ENCODE measurements at regions not wholly inside any gene's neighbourhood (a gene's known extent, or its start where the extent isn't known, plus 50 kb on each side); places are given as distances from the start of the nearest gene placed in this dataset.

DNA sequence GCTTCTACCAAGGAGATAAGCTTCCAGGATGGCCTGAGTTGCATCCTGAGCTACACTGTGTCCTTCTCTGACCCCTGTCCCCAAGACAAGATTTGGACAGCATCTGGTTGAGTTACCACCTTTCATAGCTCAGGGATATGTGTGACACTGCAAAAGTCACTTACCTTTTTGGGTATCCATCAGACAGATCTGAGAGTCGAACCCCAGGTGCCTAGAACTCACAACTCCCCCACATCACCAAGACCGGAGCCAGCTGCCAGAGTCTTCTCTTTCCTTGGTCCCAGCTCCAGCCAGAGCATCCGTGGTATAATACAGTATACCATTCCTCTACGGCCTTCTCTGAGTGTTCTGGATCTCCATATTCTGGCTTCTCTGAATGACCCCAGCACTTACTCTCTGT is 133.0 kb downstream of the CD83 start (continued):
- TF ChIP-seq, protein P1, sequence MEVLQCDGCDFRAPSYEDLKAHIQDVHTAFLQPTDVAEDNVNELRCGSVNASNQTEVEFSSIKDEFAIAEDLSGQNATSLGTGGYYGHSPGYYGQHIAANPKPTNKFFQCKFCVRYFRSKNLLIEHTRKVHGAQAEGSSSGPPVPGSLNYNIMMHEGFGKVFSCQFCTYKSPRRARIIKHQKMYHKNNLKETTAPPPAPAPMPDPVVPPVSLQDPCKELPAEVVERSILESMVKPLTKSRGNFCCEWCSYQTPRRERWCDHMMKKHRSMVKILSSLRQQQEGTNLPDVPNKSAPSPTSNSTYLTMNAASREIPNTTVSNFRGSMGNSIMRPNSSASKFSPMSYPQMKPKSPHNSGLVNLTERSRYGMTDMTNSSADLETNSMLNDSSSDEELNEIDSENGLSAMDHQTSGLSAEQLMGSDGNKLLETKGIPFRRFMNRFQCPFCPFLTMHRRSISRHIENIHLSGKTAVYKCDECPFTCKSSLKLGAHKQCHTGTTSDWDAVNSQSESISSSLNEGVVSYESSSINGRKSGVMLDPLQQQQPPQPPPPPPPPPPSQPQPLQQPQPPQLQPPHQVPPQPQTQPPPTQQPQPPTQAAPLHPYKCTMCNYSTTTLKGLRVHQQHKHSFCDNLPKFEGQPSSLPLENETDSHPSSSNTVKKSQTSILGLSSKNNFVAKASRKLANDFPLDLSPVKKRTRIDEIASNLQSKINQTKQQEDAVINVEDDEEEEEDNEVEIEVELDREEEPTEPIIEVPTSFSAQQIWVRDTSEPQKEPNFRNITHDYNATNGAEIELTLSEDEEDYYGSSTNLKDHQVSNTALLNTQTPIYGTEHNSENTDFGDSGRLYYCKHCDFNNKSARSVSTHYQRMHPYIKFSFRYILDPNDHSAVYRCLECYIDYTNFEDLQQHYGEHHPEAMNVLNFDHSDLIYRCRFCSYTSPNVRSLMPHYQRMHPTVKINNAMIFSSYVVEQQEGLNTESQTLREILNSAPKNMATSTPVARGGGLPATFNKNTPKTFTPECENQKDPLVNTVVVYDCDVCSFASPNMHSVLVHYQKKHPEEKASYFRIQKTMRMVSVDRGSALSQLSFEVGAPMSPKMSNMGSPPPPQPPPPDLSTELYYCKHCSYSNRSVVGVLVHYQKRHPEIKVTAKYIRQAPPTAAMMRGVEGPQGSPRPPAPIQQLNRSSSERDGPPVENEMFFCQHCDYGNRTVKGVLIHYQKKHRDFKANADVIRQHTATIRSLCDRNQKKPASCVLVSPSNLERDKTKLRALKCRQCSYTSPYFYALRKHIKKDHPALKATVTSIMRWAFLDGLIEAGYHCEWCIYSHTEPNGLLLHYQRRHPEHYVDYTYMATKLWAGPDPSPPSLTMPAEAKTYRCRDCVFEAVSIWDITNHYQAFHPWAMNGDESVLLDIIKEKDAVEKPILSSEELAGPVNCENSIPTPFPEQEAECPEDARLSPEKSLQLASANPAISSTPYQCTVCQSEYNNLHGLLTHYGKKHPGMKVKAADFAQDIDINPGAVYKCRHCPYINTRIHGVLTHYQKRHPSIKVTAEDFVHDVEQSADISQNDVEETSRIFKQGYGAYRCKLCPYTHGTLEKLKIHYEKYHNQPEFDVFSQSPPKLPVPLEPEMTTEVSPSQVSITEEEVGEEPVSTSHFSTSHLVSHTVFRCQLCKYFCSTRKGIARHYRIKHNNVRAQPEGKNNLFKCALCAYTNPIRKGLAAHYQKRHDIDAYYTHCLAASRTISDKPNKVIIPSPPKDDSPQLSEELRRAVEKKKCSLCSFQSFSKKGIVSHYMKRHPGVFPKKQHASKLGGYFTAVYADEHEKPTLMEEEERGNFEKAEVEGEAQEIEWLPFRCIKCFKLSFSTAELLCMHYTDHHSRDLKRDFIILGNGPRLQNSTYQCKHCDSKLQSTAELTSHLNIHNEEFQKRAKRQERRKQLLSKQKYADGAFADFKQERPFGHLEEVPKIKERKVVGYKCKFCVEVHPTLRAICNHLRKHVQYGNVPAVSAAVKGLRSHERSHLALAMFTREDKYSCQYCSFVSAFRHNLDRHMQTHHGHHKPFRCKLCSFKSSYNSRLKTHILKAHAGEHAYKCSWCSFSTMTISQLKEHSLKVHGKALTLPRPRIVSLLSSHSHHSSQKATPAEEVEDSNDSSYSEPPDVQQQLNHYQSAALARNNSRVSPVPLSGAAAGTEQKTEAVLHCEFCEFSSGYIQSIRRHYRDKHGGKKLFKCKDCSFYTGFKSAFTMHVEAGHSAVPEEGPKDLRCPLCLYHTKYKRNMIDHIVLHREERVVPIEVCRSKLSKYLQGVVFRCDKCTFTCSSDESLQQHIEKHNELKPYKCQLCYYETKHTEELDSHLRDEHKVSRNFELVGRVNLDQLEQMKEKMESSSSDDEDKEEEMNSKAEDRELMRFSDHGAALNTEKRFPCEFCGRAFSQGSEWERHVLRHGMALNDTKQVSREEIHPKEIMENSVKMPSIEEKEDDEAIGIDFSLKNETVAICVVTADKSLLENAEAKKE (CRISPR knock-in tag; IDR thresholded peaks at IDR 0.05): no peak

- Mint-ChIP-seq H3K36me3 (ENCODE audit: low read depth) (no peaks in the 10 kb centered on the region), H3K27ac (no peak overlapping the region), H3K4me3 (no peak overlapping the region), H3K27me3 (ENCODE audit: insufficient read depth, low read depth, poor library complexity) (no peaks in the 10 kb centered on the region), H3K4me1 (no peaks in the 10 kb centered on the region), H3K9me3 (no peaks in the 10 kb centered on the region)
- H3K4me1 ChIP-seq (ENCODE audit: insufficient read depth): no peaks in the 10 kb centered on the region
- no peak overlapping the region for H3K27ac ChIP-seq (ENCODE audit: low read depth)
- H3K36me3 ChIP-seq (ENCODE audit: insufficient read depth): no peaks in the 10 kb centered on the region
- no peak overlapping the region for H2AFZ ChIP-seq
- H3K4me3 ChIP-seq: no peak overlapping the region
- no peak for DNase-seq (ENCODE audit: low spot score)
- no peak overlapping the region for H3K4me2 ChIP-seq
- H3K79me2 ChIP-seq (replicated peaks; ENCODE audit: insufficient read depth): no peaks in the 10 kb centered on the region
- no peaks in the 10 kb centered on the region for H4K20me1 ChIP-seq (replicated peaks; ENCODE audit: insufficient read depth)
- 0 out of 2 replicates have a peak, but pooled peaks cover 3% of the 10 kb centered on the region for H3F3A ChIP-seq (replicated peaks; ENCODE audit: low read depth)
- no peak for ATAC-seq
- H3K9me2 ChIP-seq (ENCODE audit: insufficient read depth): no peaks in the 10 kb centered on the region
- no peaks in the 10 kb centered on the region for H3K27me3 ChIP-seq (ENCODE audit: insufficient read depth)
- TF ChIP-seq REST (IDR thresholded peaks at IDR 0.05; ENCODE audit: unreplicated experiment): no peak
- no peak for TF ChIP-seq STAT1 (IDR thresholded peaks at IDR 0.05; ENCODE audit: unreplicated experiment)
- TF ChIP-seq EZH2 (IDR thresholded peaks at IDR 0.05; ENCODE audit: low read depth, unreplicated experiment): no peak
- no peak for TF ChIP-seq NANOG (IDR thresholded peaks at IDR 0.05; ENCODE audit: borderline replicate concordance)
- no peak for TF ChIP-seq CREB1 (CRISPR knock-in tag; IDR thresholded peaks at IDR 0.05; ENCODE audit: low read depth)
Measured at GRCh38 chr6:14252271-14252850, 134.8 kb downstream of the CD83 start.
